Astrocyte (in vitro differentiated cells and primary cell): ENCODE measurements at regions not wholly inside any gene's neighbourhood (a gene's known extent, or its start where the extent isn't known, plus 50 kb on each side); places are given as distances from the start of the nearest gene placed in this dataset.

Experiments used
- EZH2 ChIP-seq: IDR thresholded peaks from 2 replicates; pipeline ENCODE4 v1.6.1; 2012; ENCODE audit warnings: mild to moderate bottlenecking, low read length, inconsistent platforms; ENCODE audit not compliant: insufficient read depth
- TF ChIP-seq, protein P1 (sequence below): IDR thresholded peaks from 2 replicates; pipeline ENCODE4 v1.5.1; 2011; ENCODE audit warnings: low read depth, mild to moderate bottlenecking, inconsistent platforms, low read length, moderate library complexity; ENCODE audit not compliant: insufficient read depth

DNA sequence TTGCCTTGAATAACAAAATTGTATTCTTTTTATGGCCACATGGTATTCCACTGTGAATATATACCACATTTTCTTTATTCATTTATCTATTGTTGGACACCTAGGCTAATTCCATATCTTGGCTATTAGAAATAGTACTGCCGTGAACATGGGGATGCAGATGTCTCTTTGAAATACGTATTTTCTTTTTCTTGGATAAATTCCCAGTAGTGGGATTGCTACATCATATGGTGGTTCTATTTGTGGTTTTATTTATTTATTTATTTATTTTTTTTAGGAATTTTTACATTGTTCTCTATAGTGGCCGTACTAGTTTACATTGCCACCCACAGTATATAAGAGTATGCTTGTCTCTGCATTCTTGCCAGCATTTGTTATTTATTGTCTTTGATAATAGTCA is 679.8 kb upstream of the NRXN1 start:
- TF ChIP-seq, protein P1, sequence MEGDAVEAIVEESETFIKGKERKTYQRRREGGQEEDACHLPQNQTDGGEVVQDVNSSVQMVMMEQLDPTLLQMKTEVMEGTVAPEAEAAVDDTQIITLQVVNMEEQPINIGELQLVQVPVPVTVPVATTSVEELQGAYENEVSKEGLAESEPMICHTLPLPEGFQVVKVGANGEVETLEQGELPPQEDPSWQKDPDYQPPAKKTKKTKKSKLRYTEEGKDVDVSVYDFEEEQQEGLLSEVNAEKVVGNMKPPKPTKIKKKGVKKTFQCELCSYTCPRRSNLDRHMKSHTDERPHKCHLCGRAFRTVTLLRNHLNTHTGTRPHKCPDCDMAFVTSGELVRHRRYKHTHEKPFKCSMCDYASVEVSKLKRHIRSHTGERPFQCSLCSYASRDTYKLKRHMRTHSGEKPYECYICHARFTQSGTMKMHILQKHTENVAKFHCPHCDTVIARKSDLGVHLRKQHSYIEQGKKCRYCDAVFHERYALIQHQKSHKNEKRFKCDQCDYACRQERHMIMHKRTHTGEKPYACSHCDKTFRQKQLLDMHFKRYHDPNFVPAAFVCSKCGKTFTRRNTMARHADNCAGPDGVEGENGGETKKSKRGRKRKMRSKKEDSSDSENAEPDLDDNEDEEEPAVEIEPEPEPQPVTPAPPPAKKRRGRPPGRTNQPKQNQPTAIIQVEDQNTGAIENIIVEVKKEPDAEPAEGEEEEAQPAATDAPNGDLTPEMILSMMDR = no peak
- no peak for TF ChIP-seq EZH2
